ENCODE measurements at regions not wholly inside any gene's neighbourhood (a gene's known extent, or its start where the extent isn't known, plus 50 kb on each side); places are given as distances from the start of the nearest gene placed in this dataset.

GRCh38 chr16:31819948-31820347 is 53.7 kb upstream of the ZNF267 start:
- TF ChIP-seq TEAD4 (IDR thresholded peaks at IDR 0.05) (no peak), CEBPB (IDR thresholded peaks at IDR 0.05) (no peak), FOXM1 (IDR thresholded peaks at IDR 0.05; ENCODE audit: borderline replicate concordance, low read depth) (no peak), EP300 (IDR thresholded peaks at IDR 0.05; ENCODE audit: borderline replicate concordance) (no peak), YY1 (IDR thresholded peaks at IDR 0.05; ENCODE audit: low read depth) (no peak), RAD21 (IDR thresholded peaks at IDR 0.05; ENCODE audit: low read depth) (no peak)

Measured in Ishikawa (cell line).